ENCODE measurements at regions not wholly inside any gene's neighbourhood (a gene's known extent, or its start where the extent isn't known, plus 50 kb on each side); places are given as distances from the start of the nearest gene placed in this dataset.

DNA sequence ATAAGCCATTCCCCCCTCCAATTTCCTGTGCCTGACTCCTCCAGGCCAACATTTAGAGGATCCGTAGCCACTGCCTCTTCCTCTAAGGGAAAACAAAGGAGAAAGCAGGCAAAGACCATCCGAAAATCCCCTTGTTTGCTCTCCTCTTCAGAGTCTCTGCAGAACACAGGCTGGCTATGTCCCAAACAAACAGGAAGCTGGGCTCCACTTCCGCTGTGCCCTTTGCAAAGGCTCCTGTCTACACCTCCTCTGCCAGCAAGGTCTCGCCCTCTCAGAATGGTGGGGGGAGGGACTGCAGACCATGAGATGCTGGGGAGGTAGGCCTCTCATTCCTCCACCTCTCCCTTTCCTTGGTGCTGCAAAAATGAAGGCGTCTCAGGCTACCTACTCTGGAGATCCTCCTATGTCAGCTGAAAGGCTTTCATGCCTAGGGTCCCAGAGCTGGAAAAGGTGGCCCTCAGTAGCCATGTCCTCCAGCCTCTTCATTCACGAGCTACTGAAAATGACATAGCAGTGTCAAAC is 596.2 kb downstream of the BUD13 start:
- Histone ChIP-seq H3K4me1 (ENCODE audit: control insufficient read depth, low read depth, low read length) (peaks cover 9% of the 10 kb centered on the region), H3K27me3 (ENCODE audit: control insufficient read depth, insufficient read depth, low read length) (no peaks in the 10 kb centered on the region)

DNA sequence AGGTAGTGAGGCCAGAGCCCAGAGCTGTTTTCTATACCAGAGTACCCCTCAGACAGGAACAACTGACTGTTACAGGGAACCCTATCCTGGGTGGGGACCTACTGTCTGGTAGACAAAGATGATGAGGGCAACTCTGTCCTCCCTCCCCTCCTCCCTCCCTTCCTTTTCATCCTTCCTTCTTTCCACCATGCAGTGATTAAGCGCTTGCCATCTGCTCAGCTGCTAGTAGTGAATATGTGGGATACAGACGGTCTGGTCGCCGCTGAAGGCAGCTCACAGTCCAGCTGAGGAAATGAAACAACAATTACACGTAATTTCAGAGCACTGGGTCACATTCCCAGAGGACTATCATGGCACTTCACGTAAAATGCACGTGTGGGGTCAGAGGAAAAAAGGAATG is 597.1 kb downstream of the BUD13 start:
- peaks cover 9% of the 10 kb centered on the region for H3K4me1 ChIP-seq (ENCODE audit: control insufficient read depth, low read depth, low read length)
- no peak overlapping the region for H3K27ac ChIP-seq (ENCODE audit: low read length)
- H3K9ac ChIP-seq (ENCODE audit: low read length) = no peak overlapping the region
- no peak overlapping the region for H3K4me3 ChIP-seq (ENCODE audit: low read length)
- H3K27me3 ChIP-seq (ENCODE audit: control insufficient read depth, insufficient read depth, low read length) = no peaks in the 10 kb centered on the region
- H3K9me3 ChIP-seq (ENCODE audit: control insufficient read depth, low read depth, low read length) = no peaks in the 10 kb centered on the region
- H3K36me3 ChIP-seq (ENCODE audit: control insufficient read depth, low read depth, low read length) = no peaks in the 10 kb centered on the region

More for the DNA sequence above, 596.2 kb downstream of the BUD13 start:
- Histone ChIP-seq H3K36me3 (ENCODE audit: control insufficient read depth, low read depth, low read length) (no peaks in the 10 kb centered on the region), H3K9me3 (ENCODE audit: control insufficient read depth, low read depth, low read length) (no peaks in the 10 kb centered on the region), H3K9ac (ENCODE audit: low read length) (no peak overlapping the region), H3K27ac (ENCODE audit: low read length) (no peak overlapping the region), H3K4me3 (ENCODE audit: low read length) (no peak overlapping the region)

DNA sequence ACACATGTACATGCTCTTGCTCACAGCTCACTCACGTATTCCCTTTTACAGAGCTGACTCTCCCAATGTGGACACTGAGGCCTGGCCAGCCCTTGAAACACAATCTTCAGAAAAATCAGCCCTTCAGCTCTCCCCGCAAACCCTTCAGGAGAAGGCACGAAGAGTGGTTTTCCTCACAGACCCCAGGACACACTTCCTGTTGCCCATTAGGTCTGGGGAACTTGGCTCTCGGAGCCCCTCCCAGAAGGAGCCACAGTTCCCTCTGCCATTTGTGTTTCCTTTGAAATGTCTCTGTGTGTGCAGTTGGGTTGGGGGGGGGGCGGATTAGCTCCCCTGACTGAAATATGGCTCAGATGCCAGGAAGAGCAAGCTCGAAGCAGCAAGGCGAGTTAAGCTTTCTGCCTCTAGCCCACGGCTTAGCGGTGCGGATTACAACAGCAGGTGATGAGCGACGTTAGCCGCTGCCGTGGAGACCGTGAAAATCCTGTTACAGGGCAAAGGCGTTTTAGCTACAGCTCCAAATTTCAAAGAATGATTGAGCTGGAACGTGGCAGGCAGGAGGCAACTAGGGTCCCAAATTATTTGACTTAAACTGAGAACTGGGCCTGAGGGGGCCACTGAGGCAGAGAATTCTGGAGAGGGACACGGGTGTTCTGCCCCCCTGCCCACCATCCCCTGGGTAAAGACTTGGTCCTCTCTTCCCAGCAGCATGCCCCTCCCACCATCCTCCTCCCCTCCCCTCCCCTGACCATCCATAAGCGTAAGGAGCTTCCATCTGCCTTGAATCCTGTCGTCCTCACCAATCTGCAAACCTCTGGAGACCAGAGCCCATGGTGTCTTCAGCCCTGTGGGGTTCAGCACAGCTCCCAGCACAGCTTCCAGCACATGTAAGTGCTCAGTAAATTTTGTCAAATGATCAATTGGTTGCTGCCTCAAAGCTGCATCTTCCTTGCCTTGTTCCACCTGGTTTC is 598.6 kb downstream of the BUD13 start:
- Histone ChIP-seq H3K9me3 (ENCODE audit: control insufficient read depth, low read depth, low read length) (no peaks in the 10 kb centered on the region), H3K4me1 (ENCODE audit: control insufficient read depth, low read depth, low read length) (peaks cover 9% of the 10 kb centered on the region), H3K4me3 (ENCODE audit: low read length) (no peak overlapping the region), H3K9ac (ENCODE audit: low read length) (no peak overlapping the region), H3K36me3 (ENCODE audit: control insufficient read depth, low read depth, low read length) (no peaks in the 10 kb centered on the region), H3K27ac (ENCODE audit: low read length) (no peak overlapping the region), H3K27me3 (ENCODE audit: control insufficient read depth, insufficient read depth, low read length) (no peaks in the 10 kb centered on the region)

DNA sequence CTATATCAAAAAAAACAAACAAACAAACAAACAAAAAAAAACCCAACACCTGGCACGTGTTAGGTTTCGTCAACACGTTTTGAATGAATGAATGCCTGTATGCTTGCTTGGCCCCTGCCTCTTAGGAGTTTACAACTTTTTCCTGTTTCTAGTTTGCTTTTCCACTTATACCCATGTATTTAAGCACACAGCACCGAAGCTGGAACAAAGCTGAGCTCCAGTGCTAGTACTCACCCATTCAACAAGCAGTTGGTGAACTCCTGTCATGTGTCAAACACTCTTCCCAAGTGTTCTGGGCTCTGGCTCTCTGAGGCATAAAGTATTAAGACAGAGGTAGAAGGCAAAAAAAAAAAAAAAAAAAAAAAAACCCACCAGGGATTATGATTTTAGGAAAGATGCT is 599.3 kb downstream of the BUD13 start:
- Histone ChIP-seq H3K27me3 (ENCODE audit: control insufficient read depth, insufficient read depth, low read length) (no peaks in the 10 kb centered on the region), H3K9me3 (ENCODE audit: control insufficient read depth, low read depth, low read length) (no peaks in the 10 kb centered on the region), H3K36me3 (ENCODE audit: control insufficient read depth, low read depth, low read length) (no peaks in the 10 kb centered on the region), H3K4me1 (ENCODE audit: control insufficient read depth, low read depth, low read length) (peaks cover 9% of the 10 kb centered on the region), H3K9ac (ENCODE audit: low read length) (no peak overlapping the region), H3K27ac (ENCODE audit: low read length) (no peak overlapping the region), H3K4me3 (ENCODE audit: low read length) (no peak overlapping the region)

DNA sequence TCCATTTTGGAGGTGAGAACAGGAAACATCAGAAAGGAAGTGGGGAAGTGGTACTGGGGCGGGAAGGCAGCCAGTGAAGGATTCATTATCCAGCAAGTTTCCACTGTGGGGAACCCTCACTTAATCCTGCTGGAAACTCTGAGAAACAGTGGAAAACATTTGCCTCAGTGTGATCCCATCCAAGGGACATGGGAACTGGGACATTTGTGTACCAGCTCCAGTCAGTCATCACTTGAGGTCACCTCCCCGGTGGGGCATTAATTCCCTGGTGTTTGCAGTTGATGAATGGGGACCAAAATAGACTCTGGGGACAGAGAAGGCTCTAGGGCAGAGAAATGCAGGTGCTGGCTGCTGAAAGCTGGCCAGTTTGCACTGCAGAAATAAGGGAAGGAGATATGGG is 599.9 kb downstream of the BUD13 start:
- Histone ChIP-seq H3K27me3 (ENCODE audit: control insufficient read depth, insufficient read depth, low read length) (no peaks in the 10 kb centered on the region), H3K4me1 (ENCODE audit: control insufficient read depth, low read depth, low read length) (peaks cover 7% of the 10 kb centered on the region), H3K9me3 (ENCODE audit: control insufficient read depth, low read depth, low read length) (no peaks in the 10 kb centered on the region), H3K4me3 (ENCODE audit: low read length) (no peak overlapping the region), H3K36me3 (ENCODE audit: control insufficient read depth, low read depth, low read length) (no peaks in the 10 kb centered on the region), H3K9ac (ENCODE audit: low read length) (no peak overlapping the region), H3K27ac (ENCODE audit: low read length) (no peak overlapping the region)

DNA sequence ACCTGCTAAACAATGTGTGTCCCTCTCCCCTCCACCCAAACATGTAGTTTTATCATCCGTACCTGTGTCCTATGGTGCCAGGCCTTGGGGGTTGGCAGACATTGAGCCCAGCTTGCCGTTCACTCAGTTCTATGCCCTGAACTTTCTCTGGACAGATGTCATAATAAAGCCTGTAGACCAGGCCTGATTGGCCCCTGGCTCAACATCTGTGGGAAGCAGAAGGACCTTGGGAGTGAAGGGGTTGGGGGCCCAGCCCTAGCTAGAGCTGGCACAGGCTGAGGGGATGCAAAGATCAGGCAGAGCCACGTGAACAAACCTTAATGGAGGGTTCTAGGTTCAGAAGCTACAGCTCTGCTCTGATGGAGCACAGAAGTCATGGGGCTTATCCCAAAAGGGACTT is 600.6 kb downstream of the BUD13 start:
- H3K9ac ChIP-seq (ENCODE audit: low read length) = no peak overlapping the region
- H3K27ac ChIP-seq (ENCODE audit: low read length) = no peak overlapping the region
- no peaks in the 10 kb centered on the region for H3K9me3 ChIP-seq (ENCODE audit: control insufficient read depth, low read depth, low read length)
- H3K4me3 ChIP-seq (ENCODE audit: low read length) = no peak overlapping the region
- H3K27me3 ChIP-seq (ENCODE audit: control insufficient read depth, insufficient read depth, low read length) = no peaks in the 10 kb centered on the region
- peaks cover under 1% of the 10 kb centered on the region for H3K4me1 ChIP-seq (ENCODE audit: control insufficient read depth, low read depth, low read length)
- H3K36me3 ChIP-seq (ENCODE audit: control insufficient read depth, low read depth, low read length) = no peaks in the 10 kb centered on the region

DNA sequence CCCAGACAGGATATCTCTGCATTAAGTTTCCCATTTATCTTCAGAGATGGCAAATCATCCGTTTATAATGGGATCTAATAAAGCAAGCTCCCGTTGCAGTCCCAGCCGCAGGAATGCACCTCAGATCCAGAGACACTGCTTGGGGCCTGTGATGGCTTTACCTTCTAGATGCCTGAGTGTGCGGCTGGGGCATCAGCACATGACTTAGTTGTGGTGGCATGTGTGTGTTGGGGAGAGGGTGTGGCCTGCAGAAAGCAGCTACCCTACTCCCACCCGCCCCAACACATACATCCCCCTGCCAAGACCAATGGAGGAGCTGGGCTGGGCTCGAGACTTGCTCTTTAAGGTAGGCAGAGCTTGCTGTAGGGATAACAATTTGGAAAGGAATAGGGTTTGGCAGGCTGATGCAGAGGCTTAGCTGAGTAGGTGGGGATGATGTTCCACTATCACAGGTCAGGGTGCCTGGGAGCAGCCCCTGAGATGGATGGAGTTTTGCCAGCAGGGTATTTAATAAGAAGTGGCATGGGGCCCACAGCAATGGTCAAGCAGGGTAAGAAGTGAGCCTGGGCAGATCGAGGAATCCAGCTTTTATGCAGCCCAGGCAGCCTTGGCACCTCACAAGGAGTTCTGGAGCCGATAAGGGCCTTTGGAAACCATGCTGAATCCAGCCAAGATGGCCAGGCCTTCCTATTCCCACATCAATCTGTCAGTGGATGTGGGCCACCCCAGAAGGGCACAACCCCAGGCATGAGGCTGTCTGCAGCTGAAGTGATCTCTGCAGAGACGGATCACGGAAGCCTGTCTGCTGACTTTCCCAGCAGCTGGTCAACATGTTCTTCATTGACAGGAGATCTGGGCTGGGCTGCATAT is 601.3 kb downstream of the BUD13 start:
- no peak overlapping the region for H3K9ac ChIP-seq (ENCODE audit: low read length)
- H3K36me3 ChIP-seq (ENCODE audit: control insufficient read depth, low read depth, low read length) = no peaks in the 10 kb centered on the region
- no peaks in the 10 kb centered on the region for H3K27me3 ChIP-seq (ENCODE audit: control insufficient read depth, insufficient read depth, low read length)
- H3K4me1 ChIP-seq (ENCODE audit: control insufficient read depth, low read depth, low read length) = no peaks in the 10 kb centered on the region
- no peak overlapping the region for H3K27ac ChIP-seq (ENCODE audit: low read length)
- H3K4me3 ChIP-seq (ENCODE audit: low read length) = no peak overlapping the region
- H3K9me3 ChIP-seq (ENCODE audit: control insufficient read depth, low read depth, low read length) = no peaks in the 10 kb centered on the region

DNA sequence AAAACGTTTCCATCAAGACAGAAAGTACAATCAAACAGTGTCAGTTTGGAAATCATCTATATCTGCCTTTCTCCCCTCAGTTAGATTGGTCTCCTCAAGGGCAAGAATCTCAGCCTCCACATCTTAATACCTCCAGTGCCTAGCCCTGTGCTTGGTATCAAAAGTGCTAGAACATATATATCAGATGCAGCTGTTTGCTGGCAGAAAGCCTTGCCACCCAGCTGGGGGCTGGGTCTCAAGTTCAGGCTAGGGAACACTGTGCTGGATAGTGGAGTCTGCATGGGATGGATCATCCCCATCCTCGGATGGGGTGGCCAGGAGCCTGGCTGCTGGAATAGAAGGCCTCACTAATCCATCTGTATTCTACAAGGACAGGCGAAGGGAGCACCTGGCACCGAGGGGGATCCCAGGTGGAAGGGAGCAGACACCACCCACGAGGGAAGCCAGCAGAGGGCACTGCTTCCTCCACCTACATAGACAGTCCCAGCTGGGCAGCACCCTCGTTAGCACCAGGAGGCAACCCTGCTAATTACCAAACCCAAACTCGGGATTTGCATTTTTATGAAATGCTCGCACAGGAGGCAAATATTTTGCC is 602.2 kb downstream of the BUD13 start:
- Histone ChIP-seq H3K9me3 (ENCODE audit: control insufficient read depth, low read depth, low read length) (no peaks in the 10 kb centered on the region), H3K4me1 (ENCODE audit: control insufficient read depth, low read depth, low read length) (no peaks in the 10 kb centered on the region), H3K4me3 (ENCODE audit: low read length) (no peak overlapping the region), H3K27ac (ENCODE audit: low read length) (no peak overlapping the region), H3K9ac (ENCODE audit: low read length) (no peak overlapping the region), H3K36me3 (ENCODE audit: control insufficient read depth, low read depth, low read length) (no peaks in the 10 kb centered on the region), H3K27me3 (ENCODE audit: control insufficient read depth, insufficient read depth, low read length) (no peaks in the 10 kb centered on the region)

DNA sequence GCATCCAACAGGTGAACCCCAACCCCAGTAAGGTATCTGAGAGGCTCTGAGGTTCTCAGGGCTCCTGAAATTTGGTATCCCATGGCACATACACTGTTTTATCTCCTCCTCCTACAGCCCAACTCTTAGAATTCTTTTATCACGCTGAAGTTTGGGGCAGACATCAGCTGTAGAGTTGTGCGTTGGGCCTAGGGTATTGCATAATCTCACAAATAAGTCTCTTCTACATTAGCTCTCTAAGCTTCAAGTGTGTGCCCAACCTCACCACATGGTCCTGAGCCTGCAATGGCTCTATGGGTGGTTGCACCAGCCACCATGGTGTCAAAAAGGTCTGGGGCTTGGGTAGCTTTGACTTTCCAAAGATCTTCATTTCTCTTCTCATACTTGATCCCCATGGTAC is 603.0 kb downstream of the BUD13 start:
- Histone ChIP-seq H3K27me3 (ENCODE audit: control insufficient read depth, insufficient read depth, low read length) (no peaks in the 10 kb centered on the region), H3K27ac (ENCODE audit: low read length) (no peak overlapping the region), H3K4me3 (ENCODE audit: low read length) (no peak overlapping the region), H3K9me3 (ENCODE audit: control insufficient read depth, low read depth, low read length) (no peaks in the 10 kb centered on the region), H3K4me1 (ENCODE audit: control insufficient read depth, low read depth, low read length) (no peaks in the 10 kb centered on the region), H3K36me3 (ENCODE audit: control insufficient read depth, low read depth, low read length) (no peaks in the 10 kb centered on the region), H3K9ac (ENCODE audit: low read length) (no peak overlapping the region)

DNA sequence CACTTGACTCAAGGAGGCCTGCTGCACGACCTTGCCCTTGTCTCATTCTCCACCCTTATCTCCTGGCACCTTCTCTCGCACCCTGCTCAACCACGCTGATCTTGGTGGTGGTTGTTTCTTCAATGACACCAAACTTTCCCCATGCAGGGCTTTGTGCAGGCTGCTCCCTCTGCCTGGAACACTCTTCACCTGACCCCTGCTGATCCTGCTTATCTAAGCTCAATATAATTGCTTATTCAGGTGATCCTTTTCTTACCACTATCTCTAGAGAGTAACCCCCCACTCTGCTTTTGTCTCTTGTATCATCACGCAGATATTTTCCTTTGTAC is 604.4 kb downstream of the BUD13 start:
- H3K36me3 ChIP-seq (ENCODE audit: control insufficient read depth, low read depth, low read length) = no peaks in the 10 kb centered on the region
- H3K4me3 ChIP-seq (ENCODE audit: low read length) = no peak overlapping the region
- no peaks in the 10 kb centered on the region for H3K9me3 ChIP-seq (ENCODE audit: control insufficient read depth, low read depth, low read length)
- H3K9ac ChIP-seq (ENCODE audit: low read length) = no peak overlapping the region
- no peak overlapping the region for H3K27ac ChIP-seq (ENCODE audit: low read length)
- H3K27me3 ChIP-seq (ENCODE audit: control insufficient read depth, insufficient read depth, low read length) = no peaks in the 10 kb centered on the region
- no peaks in the 10 kb centered on the region for H3K4me1 ChIP-seq (ENCODE audit: control insufficient read depth, low read depth, low read length)

DNA sequence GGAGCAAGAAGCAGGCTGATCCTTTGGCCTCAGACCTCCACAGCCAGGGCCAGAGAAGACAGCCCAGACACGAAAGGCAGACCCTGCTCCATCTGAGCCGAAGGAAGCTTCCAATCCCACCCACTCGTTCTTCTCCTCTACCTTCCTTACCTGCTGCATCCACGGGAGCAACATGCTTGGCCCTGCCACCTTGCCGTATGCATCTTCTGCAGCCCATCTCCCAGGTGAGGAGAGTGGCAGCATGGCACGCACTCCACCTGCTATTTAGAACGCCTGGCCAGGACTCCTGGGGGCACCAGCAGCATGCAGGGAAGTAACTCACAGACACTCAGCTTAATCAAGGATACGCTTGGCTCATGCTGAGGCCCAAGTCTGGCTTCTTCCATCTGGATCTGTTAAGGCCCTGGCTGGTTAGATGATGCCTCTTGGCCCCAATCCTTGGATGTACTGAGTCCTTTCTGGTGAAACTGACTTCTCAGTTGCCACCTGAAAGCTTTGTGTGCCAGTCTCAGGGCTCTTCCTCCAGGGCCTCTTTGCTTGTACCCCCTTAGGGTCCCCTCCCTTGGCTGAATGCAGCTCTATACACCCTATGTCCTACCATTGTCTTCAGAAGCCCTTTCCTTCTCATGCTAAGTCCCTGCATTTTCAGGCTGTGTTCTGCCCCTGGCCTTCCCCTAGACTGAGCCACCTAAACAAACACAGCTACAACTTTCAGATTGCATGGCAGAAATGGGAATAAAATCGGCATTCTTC is 604.9 kb downstream of the BUD13 start:
- no peak overlapping the region for H3K27ac ChIP-seq (ENCODE audit: low read length)
- H3K4me3 ChIP-seq (ENCODE audit: low read length) = no peak overlapping the region
- no peak overlapping the region for H3K9ac ChIP-seq (ENCODE audit: low read length)
- H3K9me3 ChIP-seq (ENCODE audit: control insufficient read depth, low read depth, low read length) = no peaks in the 10 kb centered on the region
- peaks cover 4% of the 10 kb centered on the region for H3K4me1 ChIP-seq (ENCODE audit: control insufficient read depth, low read depth, low read length)
- H3K27me3 ChIP-seq (ENCODE audit: control insufficient read depth, insufficient read depth, low read length) = no peaks in the 10 kb centered on the region
- no peaks in the 10 kb centered on the region for H3K36me3 ChIP-seq (ENCODE audit: control insufficient read depth, low read depth, low read length)

All from iPS-18a (cell line).